HL-60 (cell line): ENCODE measurements at regions not wholly inside any gene's neighbourhood (a gene's known extent, or its start where the extent isn't known, plus 50 kb on each side); places are given as distances from the start of the nearest gene placed in this dataset.

Experiments used
- CTCF ChIP-seq: IDR thresholded peaks from one replicate; pipeline ENCODE4 v1.5.1; 2011; ENCODE audit warnings: low read length, control low read depth, inconsistent platforms; ENCODE audit not compliant: insufficient read depth
- GABPA ChIP-seq: IDR thresholded peaks from 2 replicates; pipeline ENCODE4 v1.6.1; 2012; ENCODE audit warnings: low read depth
- POLR2AphosphoS5 ChIP-seq: IDR thresholded peaks from 2 replicates; pipeline ENCODE4 v1.6.1; 2012; ENCODE audit warnings: low read depth
- REST ChIP-seq: IDR thresholded peaks from 2 replicates; pipeline ENCODE4 v1.6.1; 2012; ENCODE audit warnings: low read depth; ENCODE audit not compliant: insufficient replicate concordance
- SPI1 ChIP-seq: IDR thresholded peaks from 2 replicates; pipeline ENCODE4 v1.6.1; 2012; ENCODE audit warnings: low read depth, mild to moderate bottlenecking, borderline replicate concordance

DNA sequence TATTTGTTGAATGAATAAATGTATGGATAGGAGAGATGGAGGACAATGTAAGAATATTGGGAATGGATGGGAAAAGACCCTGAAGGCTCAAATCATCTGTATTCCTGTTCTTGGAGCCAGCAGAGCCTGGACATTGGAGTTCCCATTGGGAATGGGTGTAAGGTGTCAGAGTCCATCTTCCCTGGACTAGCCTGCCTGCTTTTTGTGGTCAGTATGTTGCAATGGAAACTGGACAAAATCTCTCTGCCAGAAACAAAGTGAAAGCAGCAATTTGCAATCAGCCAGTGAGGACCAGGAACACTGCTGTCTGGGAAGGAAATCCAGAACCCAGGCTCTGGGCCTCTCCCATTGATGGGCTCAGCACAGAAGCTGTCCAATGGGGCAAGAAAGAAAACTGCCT lies 83.5 kb upstream of the SKOR2 start:
- TF ChIP-seq CTCF (no peak), POLR2AphosphoS5 (no peak), GABPA (no peak), REST (no peak), SPI1 (no peak)
